Effector memory CD8-positive, alpha-beta T cell (primary cell): ENCODE measurements at regions not wholly inside any gene's neighbourhood (a gene's known extent, or its start where the extent isn't known, plus 50 kb on each side); places are given as distances from the start of the nearest gene placed in this dataset.
"Not testable (repeated sequence)": the region's sequence is repeated elsewhere in the genome, so short reads cannot be mapped to it uniquely, and the experiment has no call there.

Source experiments
- ATAC-seq: fragments of 150-1000 bp; cut with Tn5 transposase; replicated peaks from 2 replicates; pipeline ENCODE4 v1.10.0; 2021; ENCODE audit warnings: mild to moderate bottlenecking, moderate library complexity
- DNase-seq, 3 experiments: peaks; one replicate each; pipeline ENCODE4 v3.0.0; 2021
- H3K27ac Mint-ChIP-seq, 2 donors: one replicate each; pipeline ENCODE4 v1.8.0; 2022; ENCODE audit warnings: mild to moderate bottlenecking in 2 of 2, mixed read lengths in 2 of 2, moderate library complexity in 2 of 2
- H3K27me3 Mint-ChIP-seq, 2 donors: one replicate each; pipeline ENCODE4 v1.8.0; 2022; ENCODE audit warnings: mixed read lengths in 2 of 2
- H3K36me3 Mint-ChIP-seq: one replicate; pipeline ENCODE4 v1.8.0; 2022; ENCODE audit warnings: mild to moderate bottlenecking, moderate library complexity, mixed read lengths; ENCODE audit not compliant: insufficient read depth
- H3K4me1 Mint-ChIP-seq, 2 donors: one replicate each; pipeline ENCODE4 v1.8.0; 2022; ENCODE audit warnings: low read depth in 2 of 2, mixed read lengths in 2 of 2
- H3K4me3 Mint-ChIP-seq, 2 donors: one replicate each; pipeline ENCODE4 v1.8.0; 2022; ENCODE audit warnings: mild to moderate bottlenecking in 2 of 2, mixed read lengths in 2 of 2, moderate library complexity in 2 of 2
- H3K9me3 Mint-ChIP-seq, 2 donors: one replicate each; pipeline ENCODE4 v1.8.0; 2022; ENCODE audit warnings: mixed read lengths in 2 of 2

DNA sequence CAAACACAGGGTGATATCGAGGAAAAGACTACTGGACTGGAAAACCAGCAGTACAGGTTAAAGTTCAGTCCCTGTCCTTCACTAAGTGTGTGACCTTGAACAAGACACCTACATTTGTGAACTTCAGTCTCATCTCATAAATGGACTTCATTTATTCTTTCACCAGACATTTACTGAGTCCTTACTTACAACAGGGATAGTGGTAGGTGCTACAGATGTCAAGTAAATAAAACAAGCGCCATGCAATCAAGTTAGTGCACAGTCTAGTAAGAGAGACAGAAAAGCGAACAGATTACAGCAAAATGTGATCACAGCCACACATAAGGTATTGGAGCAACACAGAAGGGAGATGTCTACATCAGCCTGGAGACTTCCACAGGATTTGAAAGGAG lies 413.2 kb downstream of the ACTL7B start:
- no peaks in the 10 kb centered on the region for H3K4me1 Mint-ChIP-seq
- DNase-seq (no peak), ATAC-seq (no peak)
- H3K4me3 Mint-ChIP-seq = no peak overlapping the region
- H3K36me3 Mint-ChIP-seq = no peaks in the 10 kb centered on the region
- peaks cover 0 to 13% of the 10 kb centered on the region in 2 donors for H3K9me3 Mint-ChIP-seq
- no peak overlapping the region for H3K27ac Mint-ChIP-seq
- no peaks in the 10 kb centered on the region for H3K27me3 Mint-ChIP-seq

- no peak overlapping the region for H3K27ac Mint-ChIP-seq
- no peak for ATAC-seq
These were observed 414.1 kb downstream of the ACTL7B start for GRCh38 chr9:108441726-108442125.

DNA sequence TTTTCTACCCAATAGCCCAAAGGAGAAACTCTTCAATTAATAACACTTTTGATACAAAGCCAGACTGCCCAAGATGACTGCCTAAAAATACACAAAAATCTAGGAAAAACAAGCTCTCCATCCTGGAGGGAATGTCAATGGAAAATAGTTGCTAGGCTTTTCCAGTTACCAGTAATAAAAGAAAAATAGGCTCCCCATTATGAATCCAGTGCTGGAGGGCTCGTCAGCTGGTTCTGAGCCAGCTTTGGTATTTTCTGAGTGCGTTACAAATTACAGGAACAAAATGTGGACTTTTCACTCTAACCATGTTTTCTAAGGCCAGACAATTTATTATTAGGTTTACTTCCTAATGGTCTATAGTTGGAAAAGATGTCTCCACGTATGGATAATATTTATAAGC lies 414.5 kb downstream of the ACTL7B start:
- H3K27me3 Mint-ChIP-seq = no peaks in the 10 kb centered on the region
- H3K27ac Mint-ChIP-seq = no peak overlapping the region
- peaks cover 0 to 13% of the 10 kb centered on the region in 2 donors for H3K9me3 Mint-ChIP-seq
- DNase-seq (no peak), ATAC-seq (no peak)
- no peak overlapping the region for H3K4me3 Mint-ChIP-seq
- H3K36me3 Mint-ChIP-seq = no peaks in the 10 kb centered on the region
- no peaks in the 10 kb centered on the region for H3K4me1 Mint-ChIP-seq

More at GRCh38 chr9:108441726-108442125, 414.1 kb downstream of the ACTL7B start:
- no peak overlapping the region for H3K4me3 Mint-ChIP-seq
- H3K36me3 Mint-ChIP-seq = no peaks in the 10 kb centered on the region
- H3K27me3 Mint-ChIP-seq = no peaks in the 10 kb centered on the region
- no peak for DNase-seq
- H3K9me3 Mint-ChIP-seq = peaks cover 0 to 13% of the 10 kb centered on the region in 2 donors
- no peaks in the 10 kb centered on the region for H3K4me1 Mint-ChIP-seq

DNA sequence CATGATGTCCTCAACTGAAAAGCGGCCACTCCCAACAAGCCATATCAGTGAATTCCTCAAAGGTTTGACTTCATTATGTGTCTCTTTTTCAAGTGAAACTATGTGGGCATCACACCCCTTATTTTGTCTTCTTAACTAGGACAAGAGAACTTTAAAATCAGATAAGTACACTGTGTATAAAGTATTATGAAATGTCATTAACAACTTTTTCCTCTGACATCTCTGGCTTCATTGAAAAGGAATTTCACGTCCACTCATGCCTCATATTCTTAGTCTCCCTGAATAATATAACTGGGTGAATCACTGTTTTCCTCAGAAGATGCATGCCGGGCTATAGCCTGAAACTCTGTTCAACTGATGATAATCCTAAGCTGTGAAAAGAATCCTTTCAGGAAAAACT lies 415.8 kb downstream of the ACTL7B start:
- Mint-ChIP-seq H3K4me1 (no peaks in the 10 kb centered on the region), H3K27ac (no peak overlapping the region), H3K4me3 (no peak overlapping the region), H3K27me3 (no peaks in the 10 kb centered on the region), H3K9me3 (peaks cover 0 to 8% of the 10 kb centered on the region in 2 donors), H3K36me3 (no peaks in the 10 kb centered on the region)
- DNase-seq (no peak), ATAC-seq (no peak)

DNA sequence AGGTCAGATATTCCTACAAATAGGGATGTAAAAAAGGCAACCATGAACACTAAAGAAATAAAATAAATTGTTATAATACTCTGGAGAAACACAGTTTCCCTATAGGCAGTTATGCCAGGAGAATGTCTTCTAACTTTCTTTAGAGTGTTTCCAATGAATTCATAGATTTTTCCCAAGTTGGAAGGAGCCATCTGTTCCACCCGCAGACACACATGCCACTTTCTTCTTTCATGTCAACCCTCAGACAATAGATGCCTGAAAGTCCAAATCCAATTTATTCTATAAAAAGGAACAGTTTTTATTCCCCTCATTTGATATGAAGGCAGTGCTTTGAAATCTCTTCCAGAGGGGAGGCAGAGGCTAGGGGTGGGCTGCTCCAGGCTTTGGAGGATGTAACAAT lies 418.1 kb downstream of the ACTL7B start:
- H3K27ac Mint-ChIP-seq = no peak overlapping the region
- H3K36me3 Mint-ChIP-seq = no peaks in the 10 kb centered on the region
- no peaks in the 10 kb centered on the region for H3K4me1 Mint-ChIP-seq
- H3K9me3 Mint-ChIP-seq = peaks cover 0 to 11% of the 10 kb centered on the region in 2 donors
- H3K27me3 Mint-ChIP-seq = no peaks in the 10 kb centered on the region
- DNase-seq = no peak
- no peak for ATAC-seq
- H3K4me3 Mint-ChIP-seq = no peak overlapping the region

DNA sequence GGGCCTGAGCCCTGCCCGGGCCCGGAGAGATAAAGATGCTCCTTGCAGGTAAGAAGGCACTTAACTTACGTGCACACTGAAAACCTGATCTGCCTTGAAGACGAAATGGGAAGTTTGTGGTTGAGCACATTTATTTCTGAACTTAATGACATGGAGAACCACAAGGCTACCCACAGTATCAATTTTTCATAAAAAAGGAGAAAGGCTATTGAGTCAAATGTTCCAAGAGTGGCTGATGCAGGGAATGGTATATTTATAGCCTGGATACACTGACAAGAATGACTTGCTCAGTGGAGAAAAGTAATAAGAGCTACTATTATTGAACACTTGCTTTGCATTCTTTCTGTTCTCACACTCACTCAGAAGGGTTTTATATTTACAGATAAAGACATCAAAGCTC lies 419.3 kb downstream of the ACTL7B start:
- Mint-ChIP-seq H3K27ac (no peak overlapping the region), H3K27me3 (no peaks in the 10 kb centered on the region)
- no peak for ATAC-seq

DNA sequence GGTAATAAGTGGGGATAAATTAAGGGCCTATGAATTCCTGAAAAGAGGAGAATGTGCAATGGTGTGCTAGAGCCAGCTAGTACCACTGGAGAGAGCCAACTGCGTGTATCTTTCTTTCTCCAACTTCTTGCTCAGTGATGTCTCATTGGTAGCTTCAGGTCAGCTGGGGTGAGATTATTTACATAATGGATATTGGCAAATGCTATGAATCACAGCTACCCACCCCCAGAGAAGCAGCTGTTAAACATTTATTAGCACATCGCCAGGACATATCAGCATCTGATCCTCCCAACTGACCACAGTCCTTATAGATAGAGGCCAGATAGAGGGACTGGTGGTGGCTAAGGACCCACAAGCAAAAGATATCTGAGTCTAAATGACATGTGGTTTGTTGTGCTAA lies 421.3 kb downstream of the ACTL7B start:
- H3K27ac Mint-ChIP-seq = no peak overlapping the region
- no peak for DNase-seq
- H3K36me3 Mint-ChIP-seq = no peaks in the 10 kb centered on the region
- peaks cover 9 to 11% of the 10 kb centered on the region in 2 donors for H3K9me3 Mint-ChIP-seq
- no peaks in the 10 kb centered on the region for H3K27me3 Mint-ChIP-seq
- H3K4me1 Mint-ChIP-seq = no peaks in the 10 kb centered on the region
- H3K4me3 Mint-ChIP-seq = no peak overlapping the region
- ATAC-seq = no peak

More for the DNA sequence above, 419.3 kb downstream of the ACTL7B start:
- no peak for DNase-seq
- Mint-ChIP-seq H3K36me3 (no peaks in the 10 kb centered on the region), H3K4me1 (no peaks in the 10 kb centered on the region), H3K4me3 (no peak overlapping the region), H3K9me3 (peaks cover 0 to 11% of the 10 kb centered on the region in 2 donors)

DNA sequence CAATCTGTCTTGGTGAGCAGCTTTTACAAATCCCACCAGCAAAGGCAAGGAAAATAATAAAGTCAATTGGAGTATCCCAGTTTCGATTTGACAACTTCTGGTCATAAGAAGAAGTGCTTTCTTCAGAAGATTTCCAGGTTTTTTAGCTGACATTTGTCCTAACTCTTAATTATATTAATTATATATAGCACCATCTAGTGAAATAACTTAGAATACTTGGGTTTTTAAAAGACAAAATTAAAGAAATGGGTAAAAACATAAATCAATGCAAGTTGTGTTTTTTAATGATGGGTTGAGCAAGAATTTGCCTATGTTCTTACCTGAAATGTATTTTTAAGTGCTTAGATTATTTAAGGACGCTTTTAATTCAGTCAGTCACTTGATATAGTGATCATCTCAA lies 421.8 kb downstream of the ACTL7B start:
- H3K27me3 Mint-ChIP-seq = no peaks in the 10 kb centered on the region
- DNase-seq = no peak
- ATAC-seq = no peak
- H3K27ac Mint-ChIP-seq = no peak overlapping the region
- H3K4me3 Mint-ChIP-seq = no peak overlapping the region
- no peaks in the 10 kb centered on the region for H3K4me1 Mint-ChIP-seq
- no peaks in the 10 kb centered on the region for H3K36me3 Mint-ChIP-seq
- H3K9me3 Mint-ChIP-seq = peaks cover 10 to 11% of the 10 kb centered on the region in 2 donors

- Mint-ChIP-seq H3K4me3 (no peak overlapping the region), H3K36me3 (no peaks in the 10 kb centered on the region), H3K4me1 (no peaks in the 10 kb centered on the region), H3K27me3 (no peaks in the 10 kb centered on the region), H3K27ac (no peak overlapping the region), H3K9me3 (peaks cover 8 to 11% of the 10 kb centered on the region in 2 donors)
- ATAC-seq (no peak), DNase-seq (no peak)
These were observed 425.1 kb downstream of the ACTL7B start for GRCh38 chr9:108430655-108431054.

- peaks cover 5 to 11% of the 10 kb centered on the region in 2 donors for H3K9me3 Mint-ChIP-seq
- ATAC-seq (no peak), DNase-seq (no peak)
- H3K27me3 Mint-ChIP-seq = no peaks in the 10 kb centered on the region
- H3K27ac Mint-ChIP-seq = no peak overlapping the region
- H3K36me3 Mint-ChIP-seq = no peaks in the 10 kb centered on the region
- no peaks in the 10 kb centered on the region for H3K4me1 Mint-ChIP-seq
- H3K4me3 Mint-ChIP-seq = no peak overlapping the region
These were observed 428.0 kb downstream of the ACTL7B start for GRCh38 chr9:108427751-108428150.

GRCh38 chr9:108426421-108426940 lies 429.3 kb downstream of the ACTL7B start:
- H3K27ac Mint-ChIP-seq, H3K27me3 Mint-ChIP-seq, H3K36me3 Mint-ChIP-seq, ATAC-seq, H3K4me3 Mint-ChIP-seq, DNase-seq, H3K4me1 Mint-ChIP-seq: not testable (repeated sequence)
- peaks cover 5 to 11% of the 10 kb centered on the region in 2 donors for H3K9me3 Mint-ChIP-seq

DNA sequence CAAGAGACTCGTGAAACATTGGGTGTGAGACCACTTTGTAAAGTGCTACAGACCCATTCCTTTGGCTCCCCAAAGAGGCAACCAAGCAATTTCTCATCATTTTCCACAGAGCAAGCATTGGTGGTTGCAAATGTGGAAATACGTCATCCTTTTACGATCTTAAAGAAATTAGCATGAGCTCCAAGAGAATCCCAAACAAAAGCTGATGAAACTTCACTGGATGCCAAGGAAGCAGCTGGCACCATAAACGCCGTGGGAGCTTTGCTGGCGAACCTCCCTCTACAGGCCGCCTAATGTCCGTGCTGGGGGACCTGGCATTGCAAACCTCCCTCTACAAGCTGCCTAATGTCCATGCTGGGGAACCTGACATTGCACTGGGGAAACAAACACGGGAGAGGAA lies 432.4 kb downstream of the ACTL7B start:
- no peaks in the 10 kb centered on the region for H3K27me3 Mint-ChIP-seq
- no peak for ATAC-seq
- no peaks in the 10 kb centered on the region for H3K9me3 Mint-ChIP-seq
- no peaks in the 10 kb centered on the region for H3K4me1 Mint-ChIP-seq
- DNase-seq = no peak
- no peak overlapping the region for H3K4me3 Mint-ChIP-seq
- H3K27ac Mint-ChIP-seq = no peak overlapping the region
- no peaks in the 10 kb centered on the region for H3K36me3 Mint-ChIP-seq

DNA sequence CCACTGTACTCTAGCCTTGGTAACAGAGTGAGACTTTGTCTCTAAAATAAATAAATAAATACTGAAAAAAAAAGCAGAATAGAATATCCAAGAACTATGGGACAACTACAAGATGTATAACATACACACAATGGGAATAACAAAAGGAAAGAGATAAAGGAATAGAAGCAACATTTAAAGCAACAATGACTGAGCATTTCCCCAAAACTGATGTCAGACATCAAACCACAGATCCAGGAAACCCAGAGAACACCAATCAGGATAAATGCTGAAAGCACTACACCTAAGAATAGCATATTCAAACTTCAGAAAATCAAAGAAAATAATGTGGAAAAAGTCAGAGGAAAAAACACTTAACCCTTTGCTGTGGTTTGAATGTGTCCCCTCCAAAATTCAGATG lies 436.4 kb downstream of the ACTL7B start:
- ATAC-seq = no peak
- no peaks in the 10 kb centered on the region for H3K4me1 Mint-ChIP-seq
- H3K27me3 Mint-ChIP-seq = no peaks in the 10 kb centered on the region
- DNase-seq = no peak
- H3K4me3 Mint-ChIP-seq = no peak overlapping the region
- H3K27ac Mint-ChIP-seq = no peak overlapping the region
- no peaks in the 10 kb centered on the region for H3K36me3 Mint-ChIP-seq
- no peaks in the 10 kb centered on the region for H3K9me3 Mint-ChIP-seq

- peaks cover 0 to 2% of the 10 kb centered on the region in 2 donors for H3K9me3 Mint-ChIP-seq
- H3K4me1 Mint-ChIP-seq = no peaks in the 10 kb centered on the region
- no peak for ATAC-seq
- H3K27ac Mint-ChIP-seq = no peak overlapping the region
- DNase-seq = no peak
- no peak overlapping the region for H3K4me3 Mint-ChIP-seq
- H3K36me3 Mint-ChIP-seq = no peaks in the 10 kb centered on the region
- H3K27me3 Mint-ChIP-seq = no peaks in the 10 kb centered on the region
These were observed 438.1 kb downstream of the ACTL7B start for GRCh38 chr9:108417726-108418125.

DNA sequence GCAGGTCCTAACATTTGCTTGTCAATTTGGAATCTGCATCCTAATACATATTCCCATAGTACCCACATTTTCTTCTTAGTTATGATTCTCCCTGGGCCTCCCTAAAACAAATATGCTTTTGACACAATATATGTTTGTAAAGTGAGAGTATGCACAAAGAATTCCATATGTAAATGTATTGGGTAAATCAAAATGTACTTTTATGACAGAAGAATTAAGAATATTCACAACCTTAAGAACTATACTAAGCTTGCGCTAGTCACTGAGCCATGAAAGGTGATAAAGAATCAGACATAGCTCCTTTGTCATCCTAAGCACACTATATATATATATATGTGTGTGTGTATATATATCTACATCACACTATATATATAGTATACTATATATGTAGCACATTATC lies 438.5 kb downstream of the ACTL7B start:
- no peak for DNase-seq
- Mint-ChIP-seq H3K4me1 (no peaks in the 10 kb centered on the region), H3K36me3 (no peaks in the 10 kb centered on the region), H3K27me3 (no peaks in the 10 kb centered on the region), H3K27ac (no peak overlapping the region), H3K4me3 (no peak overlapping the region), H3K9me3 (peaks cover 0 to 2% of the 10 kb centered on the region in 2 donors)
- ATAC-seq = no peak
